HL-60 (cell line): ENCODE measurements at regions not wholly inside any gene's neighbourhood (a gene's known extent, or its start where the extent isn't known, plus 50 kb on each side); places are given as distances from the start of the nearest gene placed in this dataset.

ENCODE experiments used
- CTCF ChIP-seq: IDR thresholded peaks from one replicate; pipeline ENCODE4 v1.5.1; 2011; ENCODE audit warnings: low read length, control low read depth, inconsistent platforms; ENCODE audit not compliant: insufficient read depth
- POLR2AphosphoS5 ChIP-seq: IDR thresholded peaks from 2 replicates; pipeline ENCODE4 v1.6.1; 2012; ENCODE audit warnings: low read depth
- SPI1 ChIP-seq: IDR thresholded peaks from 2 replicates; pipeline ENCODE4 v1.6.1; 2012; ENCODE audit warnings: low read depth, mild to moderate bottlenecking, borderline replicate concordance
- TF ChIP-seq, protein P1 (sequence below): IDR thresholded peaks from 2 replicates; pipeline ENCODE4 v1.6.1; 2012; ENCODE audit warnings: low read depth; ENCODE audit not compliant: insufficient replicate concordance

DNA sequence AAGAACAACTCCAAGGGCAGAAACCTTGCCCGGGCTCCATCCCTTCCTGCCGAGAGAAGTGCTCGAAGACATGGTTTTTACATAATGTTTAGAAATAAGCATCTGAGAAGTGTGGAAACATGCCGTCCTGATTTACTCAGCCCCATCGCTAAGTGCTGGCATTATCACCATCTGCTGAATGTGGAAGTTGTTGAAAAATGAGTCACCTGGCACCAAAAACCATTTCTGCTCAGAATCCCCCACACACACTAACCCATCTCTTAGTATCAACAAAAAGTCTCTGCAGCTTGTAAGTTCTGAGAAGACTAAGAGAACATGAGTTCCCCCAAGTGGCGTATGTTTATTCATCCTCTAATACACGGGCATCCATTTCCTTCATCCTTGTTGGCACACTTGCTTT, 51.0 kb upstream of the ARL8B start:
- TF ChIP-seq SPI1 (no peak), CTCF (no peak), POLR2AphosphoS5 (no peak)
- TF ChIP-seq, protein P1, sequence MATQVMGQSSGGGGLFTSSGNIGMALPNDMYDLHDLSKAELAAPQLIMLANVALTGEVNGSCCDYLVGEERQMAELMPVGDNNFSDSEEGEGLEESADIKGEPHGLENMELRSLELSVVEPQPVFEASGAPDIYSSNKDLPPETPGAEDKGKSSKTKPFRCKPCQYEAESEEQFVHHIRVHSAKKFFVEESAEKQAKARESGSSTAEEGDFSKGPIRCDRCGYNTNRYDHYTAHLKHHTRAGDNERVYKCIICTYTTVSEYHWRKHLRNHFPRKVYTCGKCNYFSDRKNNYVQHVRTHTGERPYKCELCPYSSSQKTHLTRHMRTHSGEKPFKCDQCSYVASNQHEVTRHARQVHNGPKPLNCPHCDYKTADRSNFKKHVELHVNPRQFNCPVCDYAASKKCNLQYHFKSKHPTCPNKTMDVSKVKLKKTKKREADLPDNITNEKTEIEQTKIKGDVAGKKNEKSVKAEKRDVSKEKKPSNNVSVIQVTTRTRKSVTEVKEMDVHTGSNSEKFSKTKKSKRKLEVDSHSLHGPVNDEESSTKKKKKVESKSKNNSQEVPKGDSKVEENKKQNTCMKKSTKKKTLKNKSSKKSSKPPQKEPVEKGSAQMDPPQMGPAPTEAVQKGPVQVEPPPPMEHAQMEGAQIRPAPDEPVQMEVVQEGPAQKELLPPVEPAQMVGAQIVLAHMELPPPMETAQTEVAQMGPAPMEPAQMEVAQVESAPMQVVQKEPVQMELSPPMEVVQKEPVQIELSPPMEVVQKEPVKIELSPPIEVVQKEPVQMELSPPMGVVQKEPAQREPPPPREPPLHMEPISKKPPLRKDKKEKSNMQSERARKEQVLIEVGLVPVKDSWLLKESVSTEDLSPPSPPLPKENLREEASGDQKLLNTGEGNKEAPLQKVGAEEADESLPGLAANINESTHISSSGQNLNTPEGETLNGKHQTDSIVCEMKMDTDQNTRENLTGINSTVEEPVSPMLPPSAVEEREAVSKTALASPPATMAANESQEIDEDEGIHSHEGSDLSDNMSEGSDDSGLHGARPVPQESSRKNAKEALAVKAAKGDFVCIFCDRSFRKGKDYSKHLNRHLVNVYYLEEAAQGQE: no peak
